ENCODE measurements at regions not wholly inside any gene's neighbourhood (a gene's known extent, or its start where the extent isn't known, plus 50 kb on each side); places are given as distances from the start of the nearest gene placed in this dataset.

DNA sequence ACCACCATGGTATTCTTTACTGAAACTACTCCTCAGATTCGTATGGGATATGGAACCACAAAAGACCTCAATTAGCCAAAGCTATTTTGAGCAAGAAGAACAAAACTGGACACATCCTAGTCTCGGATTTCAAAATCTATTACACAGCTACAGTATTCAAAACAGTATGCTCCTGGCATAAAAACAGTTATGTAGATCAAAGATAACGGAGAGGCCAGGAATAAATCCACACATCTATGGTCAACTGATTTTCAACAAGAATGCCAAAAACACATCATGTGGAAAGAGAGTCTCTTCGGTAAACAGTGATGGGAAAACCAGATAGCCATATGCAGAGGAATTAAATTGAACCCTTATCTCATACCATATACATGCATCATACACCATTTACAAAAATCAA is 155.3 kb downstream of the SPCS3 start:
- H3K4me1 ChIP-seq = no peaks in the 10 kb centered on the region
- H3K4me3 ChIP-seq = no peak overlapping the region
- H3K9me3 ChIP-seq = peaks cover 0 to 10% (median 0%) of the 10 kb centered on the region in 4 donors
- H3K27me3 ChIP-seq = no peaks in the 10 kb centered on the region
- H3K27ac ChIP-seq = no peak overlapping the region
- TF ChIP-seq CTCF (IDR thresholded peaks at IDR 0.05) (no peak), POLR2A (IDR thresholded peaks at IDR 0.05) (no peak)
- no peaks in the 10 kb centered on the region for H3K36me3 ChIP-seq
- DNase-seq = no peak

DNA sequence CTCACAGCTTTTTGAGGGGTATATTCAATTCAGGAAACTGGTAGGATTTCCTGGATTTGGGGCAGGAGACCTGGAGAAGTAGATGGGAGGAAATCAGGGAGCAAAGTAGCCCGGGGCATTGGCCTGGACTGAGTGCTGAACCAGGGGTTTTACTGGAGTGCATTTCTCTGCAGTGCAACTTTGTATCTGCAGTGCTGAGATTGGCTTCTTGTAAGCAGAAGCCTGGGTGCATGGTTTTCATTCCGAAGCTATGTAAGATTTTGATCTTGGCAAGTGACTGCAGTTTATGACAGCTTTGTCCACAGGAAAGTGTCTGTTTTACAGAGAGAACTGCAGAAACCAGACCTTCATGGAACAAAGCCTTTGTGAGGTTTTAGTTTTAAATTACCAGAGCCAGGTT is 158.3 kb downstream of the SPCS3 start:
- Histone ChIP-seq H3K27me3 (no peaks in the 10 kb centered on the region), H3K27ac (no peak overlapping the region), H3K4me3 (no peak overlapping the region), H3K4me1 (no peaks in the 10 kb centered on the region), H3K36me3 (no peaks in the 10 kb centered on the region), H3K9me3 (peaks cover 0 to 10% (median 0%) of the 10 kb centered on the region in 4 donors)
- TF ChIP-seq CTCF (IDR thresholded peaks at IDR 0.05) (no peak), POLR2A (IDR thresholded peaks at IDR 0.05) (no peak)
- no peak for DNase-seq

DNA sequence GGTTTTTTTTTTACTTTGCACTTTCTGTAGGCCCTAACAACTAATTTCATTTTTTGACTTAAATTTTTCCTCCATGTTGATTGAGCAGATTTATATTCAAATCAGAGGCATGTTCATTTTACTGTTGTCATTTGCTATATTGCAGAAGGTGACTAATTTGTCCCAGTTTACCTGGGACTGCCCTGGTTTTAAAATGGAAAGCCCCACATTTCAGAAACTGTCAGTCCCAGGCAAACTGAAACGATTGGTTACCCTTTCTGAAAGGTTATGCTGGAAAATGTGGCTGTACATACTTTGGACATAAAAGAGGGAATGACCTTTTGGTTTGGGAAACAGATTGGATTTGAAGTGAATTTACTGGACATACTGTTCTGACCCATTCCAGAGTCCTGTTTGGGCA is 160.0 kb downstream of the SPCS3 start:
- TF ChIP-seq CTCF (IDR thresholded peaks at IDR 0.05) (no peak), POLR2A (IDR thresholded peaks at IDR 0.05) (no peak)
- no peak overlapping the region for H3K27ac ChIP-seq

DNA sequence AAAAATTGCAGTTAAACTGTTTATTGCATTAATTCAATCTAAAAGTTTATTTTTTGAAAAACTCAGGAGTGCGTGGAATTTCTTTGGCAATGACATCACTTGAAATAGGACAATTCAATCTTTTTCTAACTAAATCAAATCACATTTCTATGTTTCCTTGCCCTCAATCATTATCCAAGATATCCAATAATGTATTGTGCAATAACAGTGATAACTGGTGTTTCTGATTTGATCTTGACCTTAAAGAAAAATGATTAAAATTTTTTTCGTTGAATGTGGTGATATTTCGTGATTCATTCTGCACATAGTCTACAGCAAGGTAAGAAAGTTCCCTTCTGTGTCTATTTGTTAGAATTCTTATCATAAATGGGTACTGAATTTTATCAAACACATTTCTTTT is 163.2 kb downstream of the SPCS3 start:
- no peaks in the 10 kb centered on the region for H3K36me3 ChIP-seq
- H3K27me3 ChIP-seq = no peaks in the 10 kb centered on the region
- no peak for DNase-seq
- no peaks in the 10 kb centered on the region for H3K9me3 ChIP-seq
- TF ChIP-seq CTCF (IDR thresholded peaks at IDR 0.05) (no peak), POLR2A (IDR thresholded peaks at IDR 0.05) (no peak)
- H3K4me1 ChIP-seq = no peaks in the 10 kb centered on the region
- H3K4me3 ChIP-seq = no peak overlapping the region
- H3K27ac ChIP-seq = no peak overlapping the region

More for the DNA sequence above, 160.0 kb downstream of the SPCS3 start:
- Histone ChIP-seq H3K4me1 (no peaks in the 10 kb centered on the region), H3K4me3 (no peak overlapping the region), H3K27me3 (no peaks in the 10 kb centered on the region), H3K9me3 (peaks cover 0 to 4% (median 0%) of the 10 kb centered on the region in 4 donors), H3K36me3 (no peaks in the 10 kb centered on the region)
- DNase-seq = no peak

DNA sequence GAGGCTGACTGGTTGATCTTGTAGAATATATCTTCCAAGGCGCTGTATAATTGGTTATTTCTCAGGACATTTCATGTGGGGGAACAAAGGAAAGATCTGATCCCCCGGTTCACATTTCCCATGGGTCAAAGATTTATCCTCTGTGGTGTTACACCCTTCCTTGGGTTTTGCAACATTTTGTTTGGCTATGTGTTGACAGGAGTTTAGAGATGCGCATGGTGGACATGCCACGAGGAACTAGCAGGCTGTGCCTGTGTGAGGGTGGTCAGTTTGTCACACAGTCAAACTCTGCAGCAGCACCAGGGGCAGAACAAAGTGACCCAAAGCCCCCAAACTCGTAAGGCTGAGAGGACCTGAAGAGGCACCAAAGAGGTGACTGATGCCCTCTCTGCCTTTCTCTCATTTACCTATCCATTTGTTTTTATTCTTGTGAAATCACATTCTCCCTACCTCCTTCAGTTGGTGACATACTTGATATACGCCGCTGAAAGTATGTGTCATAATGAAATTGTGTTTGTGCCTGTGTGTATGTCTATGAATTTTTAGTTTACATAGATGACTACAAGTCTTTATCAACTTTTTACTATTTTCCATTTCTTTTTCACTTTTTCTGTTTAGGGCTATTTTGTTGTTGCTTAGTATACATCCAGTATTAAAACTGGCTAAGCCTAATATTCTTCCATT is 164.7 kb downstream of the SPCS3 start:
- no peak for DNase-seq
- H3K4me1 ChIP-seq = no peaks in the 10 kb centered on the region
- H3K27me3 ChIP-seq = no peaks in the 10 kb centered on the region
- no peaks in the 10 kb centered on the region for H3K36me3 ChIP-seq
- H3K4me3 ChIP-seq = no peak overlapping the region
- no peaks in the 10 kb centered on the region for H3K9me3 ChIP-seq
- no peak overlapping the region for H3K27ac ChIP-seq
- TF ChIP-seq CTCF (IDR thresholded peaks at IDR 0.05) = no peak
- no peak for TF ChIP-seq POLR2A (IDR thresholded peaks at IDR 0.05)

- no peaks in the 10 kb centered on the region for H3K36me3 ChIP-seq
- H3K9me3 ChIP-seq = no peaks in the 10 kb centered on the region
- TF ChIP-seq POLR2A (IDR thresholded peaks at IDR 0.05) (no peak), CTCF (IDR thresholded peaks at IDR 0.05) (no peak)
Observed at GRCh38 chr4:176489001-176489400, 169.2 kb downstream of the SPCS3 start.

More at GRCh38 chr4:176489001-176489400, 169.2 kb downstream of the SPCS3 start:
- DNase-seq = no peak
- Histone ChIP-seq H3K27me3 (no peaks in the 10 kb centered on the region), H3K4me1 (no peaks in the 10 kb centered on the region), H3K4me3 (no peak overlapping the region), H3K27ac (no peak overlapping the region)
